HG02943 (cell line): ENCODE measurements at regions not wholly inside any gene's neighbourhood (a gene's known extent, or its start where the extent isn't known, plus 50 kb on each side); places are given as distances from the start of the nearest gene placed in this dataset.
"Not testable (repeated sequence)": the region's sequence is repeated elsewhere in the genome, so short reads cannot be mapped to it uniquely, and the experiment has no call there.

Source experiments
- ATAC-seq: cut with Tn5 transposase; IDR thresholded peaks from one replicate; pipeline ENCODE4 v1.9.1; 2021; ENCODE audit warnings: mild to moderate bottlenecking, low read depth, moderate library complexity; ENCODE audit not compliant: unreplicated experiment

DNA sequence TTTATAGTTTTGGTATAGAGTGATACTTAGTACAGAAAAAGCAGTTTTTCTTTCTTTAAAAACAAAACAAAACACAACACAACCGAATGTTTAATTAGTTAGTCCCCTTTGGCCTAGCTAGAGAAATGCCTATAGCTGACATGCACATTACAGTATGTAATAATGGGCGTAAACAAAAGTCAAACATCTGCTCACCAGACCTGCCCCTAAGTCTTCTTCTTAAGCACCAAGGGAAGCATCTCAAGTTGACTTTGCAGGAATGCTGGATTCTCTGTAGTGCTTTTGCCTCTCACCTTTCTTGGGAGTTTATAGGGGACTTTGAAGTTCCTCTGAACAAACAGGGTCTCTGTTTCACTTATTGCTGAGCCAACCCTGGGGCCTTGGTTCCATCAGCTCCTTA, 143.7 kb downstream of the TM2D1 start:
- no peak for ATAC-seq

GRCh38 chr1:61580417-61580816, 144.5 kb downstream of the TM2D1 start:
- no peak for ATAC-seq

DNA sequence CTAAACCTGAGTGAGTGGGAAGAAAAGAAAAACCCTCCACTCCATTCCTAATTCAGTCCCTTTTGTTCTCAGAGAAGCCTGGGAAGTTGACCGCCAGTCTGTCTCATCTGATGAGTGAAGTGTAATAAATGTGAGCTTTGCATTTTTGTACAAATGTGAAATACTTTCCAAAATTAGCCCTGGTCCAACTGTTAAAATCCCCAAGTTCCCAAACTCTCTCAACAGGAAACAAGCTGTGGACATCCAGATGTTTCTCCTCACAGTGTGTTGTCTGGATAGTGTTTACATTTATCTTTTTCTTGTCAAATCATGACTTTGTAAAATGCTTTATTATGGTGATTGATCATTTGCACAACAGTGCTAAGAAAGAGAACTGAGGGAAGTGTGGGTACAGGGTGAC, 145.1 kb downstream of the TM2D1 start:
- ATAC-seq = no peak

DNA sequence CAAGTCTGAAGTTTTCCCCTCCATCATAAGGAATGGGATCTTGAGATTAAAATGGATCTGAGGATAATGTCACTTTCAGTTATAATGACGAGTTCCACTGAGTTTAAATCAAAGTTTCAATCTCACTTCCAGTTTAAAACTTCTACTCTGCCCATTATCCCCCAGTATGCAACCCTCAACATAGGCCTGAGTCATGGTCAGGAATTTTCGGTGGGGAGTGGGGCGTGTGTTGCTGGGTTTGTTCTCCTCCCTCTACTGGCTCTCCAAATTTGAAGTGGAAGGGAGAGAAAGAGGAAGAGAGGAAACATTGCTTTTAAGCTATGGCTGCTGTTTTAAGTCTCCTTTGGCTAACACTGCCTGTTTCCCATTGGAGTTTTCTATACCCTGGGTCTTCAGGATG, 152.9 kb downstream of the TM2D1 start:
- ATAC-seq = no peak

- ATAC-seq = no peak
Measured at GRCh38 chr1:61570191-61570590, 154.8 kb downstream of the TM2D1 start.

DNA sequence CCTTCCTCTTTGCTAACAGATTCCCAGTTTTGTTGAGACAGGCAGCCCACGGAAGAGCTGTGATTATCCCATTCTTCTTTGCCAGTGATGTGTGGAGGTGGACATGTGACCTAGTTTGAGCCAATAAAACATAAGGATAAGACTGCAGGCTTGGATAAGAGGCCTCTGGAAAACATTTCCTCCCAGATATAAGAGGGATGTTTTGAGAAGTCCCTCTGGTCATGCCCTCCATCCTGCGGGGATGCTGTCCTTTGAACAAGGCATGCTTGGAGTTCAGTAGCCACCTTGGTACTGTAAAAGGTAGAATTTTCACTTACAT, 155.7 kb downstream of the TM2D1 start:
- no peak for ATAC-seq

DNA sequence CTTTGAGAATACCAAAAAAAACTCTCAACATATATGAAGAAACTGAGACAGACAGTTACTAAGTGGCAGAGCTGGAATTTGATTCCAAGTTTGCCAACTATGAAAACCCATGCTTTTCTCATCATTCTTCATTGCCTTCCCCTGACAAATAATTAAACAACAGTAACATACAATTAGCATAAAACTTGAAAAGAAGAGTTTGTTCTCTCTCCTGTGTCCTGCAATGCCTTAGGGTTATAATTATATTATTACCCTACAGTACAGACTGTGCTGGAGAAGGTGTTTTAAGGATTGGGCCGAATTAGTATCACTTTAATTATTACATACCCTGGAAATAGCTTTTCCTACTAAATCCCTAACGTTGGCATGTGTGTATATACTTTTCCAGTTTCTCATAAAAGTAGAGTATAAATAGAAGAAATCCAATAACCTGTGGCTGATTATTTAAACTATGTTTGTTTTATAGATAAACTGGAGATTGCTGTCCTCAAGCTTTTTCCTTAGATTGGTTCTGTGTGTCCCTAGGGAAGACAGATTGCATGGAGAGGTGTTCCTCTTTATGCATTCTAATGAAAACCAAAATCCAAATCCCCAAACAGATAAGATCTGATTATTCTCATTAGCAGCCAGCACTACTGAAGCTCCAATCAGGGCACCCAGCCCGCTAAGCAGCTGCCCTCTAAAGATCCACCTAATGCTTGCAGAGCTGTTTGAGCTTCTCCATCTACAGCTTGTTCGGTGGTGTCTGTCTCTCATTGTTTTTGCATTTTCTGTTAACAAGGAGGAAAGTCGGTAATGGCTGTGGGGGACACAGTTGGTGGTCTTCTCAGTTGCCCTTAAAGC, 156.3 kb downstream of the TM2D1 start:
- no peak for ATAC-seq

- no peak for ATAC-seq
Measured at GRCh38 chr1:61566177-61566576, 158.8 kb downstream of the TM2D1 start.

- ATAC-seq = no peak
Measured at GRCh38 chr1:61563611-61564010, 161.3 kb downstream of the TM2D1 start.

GRCh38 chr1:61561666-61562065, 163.3 kb downstream of the TM2D1 start:
- no peak for ATAC-seq

DNA sequence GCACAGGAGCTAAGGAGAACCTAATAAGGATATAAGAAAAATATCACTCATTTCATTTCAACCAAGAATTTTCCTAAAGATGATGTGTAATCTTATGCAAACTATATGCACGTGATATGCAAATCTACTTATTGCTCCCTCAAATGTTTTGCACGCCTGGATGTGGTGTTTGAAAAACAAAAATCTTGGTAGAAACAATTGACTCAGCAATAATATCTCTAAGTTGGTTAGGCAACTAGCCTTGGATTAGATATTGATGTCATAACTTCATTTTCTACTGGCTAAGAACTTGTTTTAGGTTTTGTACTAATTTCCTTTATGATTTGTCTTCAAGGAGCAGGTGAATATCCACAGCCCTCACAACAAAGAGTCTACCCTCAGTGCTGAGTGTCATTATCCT, 164.6 kb downstream of the TM2D1 start:
- ATAC-seq = no peak

GRCh38 chr1:61556631-61557030, 168.3 kb downstream of the TM2D1 start:
- no peak for ATAC-seq

DNA sequence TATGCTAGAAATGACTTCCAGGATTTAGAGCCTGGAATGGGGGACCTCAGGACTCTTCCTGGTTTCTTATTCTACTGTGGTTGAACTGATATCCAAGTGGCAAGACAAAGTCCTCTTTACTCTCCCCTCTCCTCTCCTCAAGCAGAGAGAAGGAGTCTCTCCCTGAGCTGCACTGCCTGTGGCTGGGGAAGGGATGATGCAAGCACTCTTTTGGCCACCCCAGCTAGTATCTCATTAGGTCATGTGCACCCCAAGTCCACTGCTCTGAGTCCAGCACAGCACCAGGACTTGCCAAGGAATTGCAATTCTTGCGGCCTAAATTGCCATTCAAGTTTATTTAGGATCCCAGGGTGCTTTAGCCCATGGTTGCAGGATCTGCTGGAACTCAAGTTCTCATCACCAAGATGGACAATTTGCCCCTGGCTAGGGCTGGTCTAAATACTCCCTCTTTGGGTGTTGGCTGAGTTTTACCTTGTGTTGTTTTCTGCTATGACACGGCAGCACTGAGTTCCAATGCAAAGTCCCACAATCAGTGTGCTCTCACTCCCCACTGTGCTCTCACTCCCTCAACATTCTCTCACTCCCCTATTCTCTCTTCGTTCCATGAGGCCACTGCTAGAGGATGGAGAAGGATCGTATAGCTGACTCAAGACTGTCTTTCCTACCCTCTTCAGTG, 172.2 kb downstream of the TM2D1 start:
- ATAC-seq = no peak

GRCh38 chr1:61547302-61547701, 177.6 kb downstream of the TM2D1 start:
- not testable (repeated sequence) for ATAC-seq

GRCh38 chr1:61544870-61545269, 180.1 kb downstream of the TM2D1 start:
- ATAC-seq = not testable (repeated sequence)

GRCh38 chr1:61543498-61543897, 181.4 kb downstream of the TM2D1 start:
- not testable (repeated sequence) for ATAC-seq

- ATAC-seq = no peak
Measured at GRCh38 chr1:61539720-61540462, 185.1 kb downstream of the TM2D1 start.

DNA sequence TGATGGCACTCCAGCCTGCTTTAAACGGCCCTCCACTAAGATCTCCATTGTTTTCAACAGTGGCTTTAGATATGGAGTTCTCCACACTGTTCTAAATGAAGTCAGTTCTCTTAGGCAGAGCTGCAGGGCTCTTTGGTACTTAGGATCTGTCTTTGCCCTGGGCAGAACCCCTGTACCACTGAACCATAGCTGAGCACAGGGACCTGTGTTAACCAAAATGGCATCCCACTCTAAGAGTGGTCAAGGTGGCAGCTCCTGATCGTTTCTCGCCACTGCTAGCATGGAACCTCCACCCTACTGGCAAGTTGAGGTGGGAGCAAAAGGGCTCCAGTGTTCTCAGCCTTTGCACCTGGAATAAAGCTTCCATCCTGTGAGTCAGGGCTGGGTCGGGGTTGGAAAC, 186.7 kb downstream of the TM2D1 start:
- no peak for ATAC-seq

GRCh38 chr1:61536174-61537108, 188.5 kb downstream of the TM2D1 start:
- no peak for ATAC-seq

- ATAC-seq = no peak
Measured at GRCh38 chr1:61534847-61535246, 190.1 kb downstream of the TM2D1 start.
